Kasumi-1 (cell line): ENCODE measurements at regions not wholly inside any gene's neighbourhood (a gene's known extent, or its start where the extent isn't known, plus 50 kb on each side); places are given as distances from the start of the nearest gene placed in this dataset.
"Not testable (repeated sequence)": the region's sequence is repeated elsewhere in the genome, so short reads cannot be mapped to it uniquely, and the experiment has no call there.

Experiments
- DNase-seq, 2 experiments: peaks; one replicate each; lab custom pipeline; 2025; lab: John Stamatoyannopoulos, UW

DNA sequence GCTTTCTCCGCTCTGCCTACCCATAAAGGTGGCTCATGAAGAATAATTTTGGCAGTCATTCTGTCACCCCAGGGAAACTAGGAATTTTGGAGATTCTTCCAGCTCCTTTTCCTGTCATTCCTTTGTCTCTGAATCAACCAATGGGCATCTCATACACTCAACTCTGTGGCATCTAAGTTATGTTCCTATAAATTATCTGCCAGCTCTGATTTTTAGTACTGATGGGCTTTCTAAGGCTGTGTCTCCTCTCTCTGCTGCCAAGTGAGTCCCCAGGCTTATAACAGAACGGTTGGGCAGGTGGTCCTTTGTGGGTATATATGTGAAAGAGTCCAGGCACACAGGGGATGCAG lies 226.8 kb downstream of the NMUR2 start:
- DNase-seq: no peak

DNA sequence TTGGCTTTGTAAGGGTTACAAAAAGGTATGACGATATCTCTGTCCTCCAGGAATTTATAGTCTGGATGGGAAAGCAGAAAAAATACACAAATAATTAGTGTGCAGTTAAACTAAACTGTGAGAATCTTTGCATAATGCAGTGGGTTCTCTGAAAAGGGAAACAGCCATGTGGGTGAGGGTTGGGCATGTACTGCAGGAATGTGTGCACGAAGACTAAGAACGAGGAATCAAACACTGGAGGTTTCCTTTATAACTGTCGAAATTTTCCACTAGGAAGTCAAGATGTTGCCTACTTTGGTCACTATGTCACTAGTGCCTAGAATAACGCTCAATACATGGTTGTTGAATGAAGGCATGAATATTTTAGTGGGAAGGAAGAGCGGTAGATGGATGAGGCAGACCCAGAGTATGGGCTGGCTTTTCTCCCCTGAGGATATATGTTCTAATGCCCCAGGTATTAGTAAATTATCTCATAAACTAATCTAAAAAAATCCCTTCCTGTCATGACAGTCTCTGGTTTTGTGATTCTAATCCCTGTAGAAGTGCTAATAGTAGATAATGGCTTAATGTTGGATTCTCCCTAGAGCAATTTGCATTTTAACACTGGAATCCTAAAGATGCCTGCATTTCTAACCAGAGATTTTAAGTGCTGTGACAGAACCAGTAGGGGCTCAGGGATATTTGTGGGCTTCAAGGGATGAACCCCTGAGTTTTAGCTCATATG lies 227.3 kb downstream of the NMUR2 start:
- no peak for DNase-seq

DNA sequence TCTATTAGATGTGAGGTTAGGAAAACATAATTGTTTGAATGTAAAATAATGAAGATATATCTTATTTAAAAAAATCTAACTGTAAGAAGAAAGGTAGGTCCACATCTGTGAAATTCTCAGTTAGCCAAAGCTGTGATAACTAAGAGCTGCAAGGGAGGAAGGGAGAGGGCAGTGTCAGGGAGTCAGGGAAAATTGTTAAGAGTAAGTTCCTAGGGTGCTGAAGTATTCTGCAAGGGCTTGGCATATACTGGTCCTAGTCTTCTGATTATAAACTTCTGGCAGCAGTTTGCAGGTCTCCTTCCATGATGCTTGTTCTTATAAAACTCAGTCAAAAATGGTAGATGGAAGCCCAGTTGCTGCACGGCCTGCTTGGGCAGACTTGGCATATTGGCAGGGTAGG lies 233.2 kb downstream of the NMUR2 start:
- no peak for DNase-seq

DNA sequence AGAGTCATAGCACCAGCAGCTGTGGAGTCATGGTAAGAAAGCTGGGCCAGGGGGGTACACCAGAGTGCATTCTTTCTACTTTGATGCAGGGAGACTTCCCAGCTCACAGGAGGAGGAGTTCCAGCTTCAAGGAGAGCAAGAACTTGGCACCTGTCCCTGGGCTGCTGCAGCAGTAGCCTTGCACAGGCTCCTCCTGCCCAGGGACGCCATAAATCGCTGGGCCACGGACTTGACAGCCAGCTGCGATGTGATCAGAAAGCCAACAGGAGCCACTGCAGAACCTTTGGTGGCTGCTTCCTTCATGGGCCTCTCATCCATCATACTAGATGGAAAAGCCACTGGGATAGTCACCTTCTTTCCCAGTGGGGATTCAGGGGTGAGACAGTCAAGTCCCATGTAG lies 234.7 kb downstream of the NMUR2 start:
- DNase-seq: no peak

DNA sequence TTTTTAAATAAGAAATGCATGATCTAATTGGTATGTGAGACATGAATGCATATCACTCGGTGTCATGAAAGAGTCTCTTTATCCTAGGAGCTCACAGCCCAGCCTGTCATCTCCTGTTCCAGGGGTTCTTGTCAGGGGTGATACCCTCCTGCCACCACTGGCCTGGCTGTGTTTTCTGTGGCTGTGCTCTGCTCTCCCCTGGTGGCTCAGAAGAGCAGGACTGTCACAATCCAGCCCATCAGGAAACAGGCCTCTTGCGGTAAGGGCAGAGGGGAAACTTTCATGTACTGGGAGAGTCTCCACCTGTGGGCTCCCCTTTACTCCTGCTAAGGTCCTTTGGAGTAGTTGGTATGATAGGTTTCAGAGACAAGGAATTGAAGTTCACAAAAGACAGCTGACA lies 240.2 kb upstream of the GLRA1 start:
- DNase-seq: no peak

DNA sequence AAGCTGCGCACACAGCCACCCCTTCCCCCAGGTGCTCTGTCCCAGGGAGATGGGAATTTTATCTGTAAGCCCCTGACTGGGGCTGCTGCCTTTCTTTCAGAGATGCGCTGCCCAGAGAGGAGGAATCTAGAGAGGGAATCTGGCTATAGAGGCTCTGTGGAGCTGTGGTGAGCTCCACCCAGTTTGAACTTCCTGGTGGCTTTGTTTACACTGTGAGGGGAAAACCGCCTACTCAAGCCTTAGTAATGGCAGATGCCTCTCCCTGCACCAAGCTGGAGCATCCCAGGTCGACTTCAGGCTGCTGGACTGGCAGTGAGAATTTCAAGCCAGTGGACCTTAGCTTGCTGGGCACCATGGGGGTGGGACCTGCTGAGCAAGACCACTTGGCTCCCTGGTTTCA lies 235.2 kb upstream of the GLRA1 start:
- DNase-seq: not testable (repeated sequence)

DNA sequence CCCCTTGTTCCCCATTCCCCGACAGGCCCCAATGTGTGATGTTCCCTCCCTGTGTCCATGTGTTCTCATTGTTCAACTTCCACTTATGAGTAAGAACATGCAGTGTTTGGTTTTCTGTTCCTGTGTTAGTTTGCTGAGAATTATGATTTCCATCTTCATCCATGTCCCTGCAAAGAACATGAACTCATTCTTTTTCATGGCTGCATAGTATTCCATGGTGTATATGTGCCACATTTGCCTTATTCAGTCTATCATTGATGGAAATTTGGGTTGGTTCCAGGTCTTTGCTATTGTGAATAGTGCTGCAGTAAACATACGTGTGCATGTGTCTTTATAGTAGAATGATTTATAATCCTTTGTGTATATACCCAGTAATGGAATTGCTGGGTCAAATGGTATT lies 229.8 kb upstream of the GLRA1 start:
- DNase-seq: not testable (repeated sequence)

DNA sequence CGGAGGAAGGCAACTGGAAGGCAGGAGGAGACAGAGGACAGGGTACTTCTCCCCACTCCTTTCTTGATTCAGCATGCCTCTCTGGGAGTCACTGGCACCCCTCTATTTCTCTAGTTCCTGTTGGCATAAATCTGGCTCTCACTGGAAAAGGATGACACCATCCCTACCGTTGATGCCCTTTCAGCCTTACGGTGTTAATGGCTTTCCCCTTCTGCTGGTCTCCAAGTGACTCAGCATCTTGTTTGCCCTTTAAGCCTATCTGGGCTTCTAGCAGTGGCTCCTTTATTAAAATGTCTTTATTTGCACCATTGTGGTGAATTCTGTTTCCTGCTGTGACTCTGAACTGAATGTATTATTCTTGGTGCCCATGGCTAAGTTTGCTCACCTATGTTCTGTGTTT lies 227.3 kb upstream of the GLRA1 start:
- no peak for DNase-seq

DNA sequence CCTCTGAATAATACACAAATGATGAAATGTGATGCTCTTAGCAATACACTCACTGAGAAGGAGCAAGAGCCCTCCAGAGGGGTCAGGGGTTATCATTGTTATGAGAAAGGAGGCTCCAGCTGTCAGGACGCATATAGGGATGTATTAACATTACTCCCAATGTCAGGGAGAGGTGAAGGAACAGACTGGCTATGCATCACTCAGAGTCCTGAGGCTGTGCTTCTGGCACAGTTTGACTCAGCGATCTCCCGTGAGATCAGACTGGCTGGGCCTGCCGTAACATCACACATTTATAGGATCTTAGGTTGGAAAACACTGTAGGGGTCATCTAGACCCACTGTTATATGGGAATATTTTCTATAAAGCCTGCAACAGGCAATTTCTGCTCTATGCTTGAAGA lies 226.5 kb upstream of the GLRA1 start:
- no peak for DNase-seq

DNA sequence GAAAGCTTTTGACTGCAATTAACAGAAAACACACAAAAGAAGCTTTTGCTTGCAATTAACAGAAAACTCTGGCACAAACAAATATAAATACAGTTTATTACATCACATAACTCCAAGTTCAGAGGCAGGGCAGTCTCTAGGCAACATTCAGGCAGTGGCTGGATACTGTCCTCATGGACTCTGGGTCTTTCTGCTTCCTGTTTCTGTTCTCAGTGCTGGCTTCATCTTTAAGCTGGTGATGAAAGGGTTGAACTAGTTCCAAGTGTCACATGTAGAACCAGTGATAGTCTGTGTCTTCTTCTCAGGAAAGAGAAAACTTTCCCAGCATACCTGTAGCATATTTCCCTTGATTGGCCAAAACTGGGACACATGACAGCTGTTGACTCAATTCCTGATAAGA lies 222.6 kb upstream of the GLRA1 start:
- no peak for DNase-seq

DNA sequence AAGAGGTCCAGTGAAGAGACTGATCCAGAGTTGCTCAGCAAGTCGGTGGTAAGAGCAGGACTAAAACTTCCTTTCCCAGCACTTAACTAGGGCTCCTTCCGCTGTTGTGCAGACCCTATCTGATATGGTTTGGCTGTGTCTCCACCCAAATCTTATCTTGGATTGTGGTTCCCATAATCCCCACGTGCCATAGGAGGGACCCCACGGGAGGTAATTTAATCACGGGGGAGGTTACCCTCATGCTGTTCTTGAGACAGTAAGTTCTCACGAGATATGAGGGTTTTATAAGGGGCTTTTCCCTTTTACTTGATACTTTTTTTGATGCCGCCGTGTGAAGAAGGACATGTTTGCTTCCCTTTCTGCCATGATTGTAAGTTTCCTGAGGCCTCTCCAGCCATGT lies 221.9 kb upstream of the GLRA1 start:
- no peak for DNase-seq

DNA sequence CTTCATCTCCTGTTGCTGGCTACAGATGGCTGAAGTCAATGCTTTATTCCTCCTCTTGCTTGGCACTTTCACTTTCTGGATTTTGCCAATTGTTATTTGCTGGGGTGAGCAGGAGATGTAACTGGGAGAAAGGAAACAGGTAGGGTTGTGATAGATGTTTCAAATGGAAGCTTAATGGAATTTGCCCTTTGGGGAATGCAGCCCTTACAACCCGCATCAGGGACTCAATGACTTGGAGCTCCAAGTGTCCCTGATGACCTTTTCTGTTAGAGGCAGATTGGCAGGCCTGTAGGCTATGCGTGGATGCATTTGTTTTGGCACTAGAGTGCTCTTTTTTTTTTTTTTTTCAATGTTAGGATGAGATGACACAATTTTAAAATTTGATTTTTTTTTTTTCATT lies 219.9 kb upstream of the GLRA1 start:
- DNase-seq: no peak

DNA sequence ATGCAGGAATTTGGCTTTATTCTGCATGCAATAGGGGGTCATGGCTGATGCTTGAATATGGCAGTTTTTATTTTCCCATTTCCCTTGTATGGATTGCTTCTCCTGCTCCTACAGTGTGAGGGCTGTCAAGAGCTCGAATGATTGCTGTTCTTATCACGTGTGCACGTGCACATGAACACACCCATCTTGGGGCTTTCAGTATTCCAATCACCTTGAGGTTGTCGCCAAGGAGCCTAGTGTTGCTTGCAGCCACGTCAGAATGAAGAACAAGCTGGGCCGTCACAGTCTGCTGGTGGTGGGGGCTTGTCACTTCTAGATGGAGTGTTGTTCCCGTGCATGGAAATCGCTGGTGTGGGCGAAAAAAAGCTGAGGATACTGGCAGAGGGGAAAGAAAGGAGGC lies 219.4 kb upstream of the GLRA1 start:
- DNase-seq: no peak

DNA sequence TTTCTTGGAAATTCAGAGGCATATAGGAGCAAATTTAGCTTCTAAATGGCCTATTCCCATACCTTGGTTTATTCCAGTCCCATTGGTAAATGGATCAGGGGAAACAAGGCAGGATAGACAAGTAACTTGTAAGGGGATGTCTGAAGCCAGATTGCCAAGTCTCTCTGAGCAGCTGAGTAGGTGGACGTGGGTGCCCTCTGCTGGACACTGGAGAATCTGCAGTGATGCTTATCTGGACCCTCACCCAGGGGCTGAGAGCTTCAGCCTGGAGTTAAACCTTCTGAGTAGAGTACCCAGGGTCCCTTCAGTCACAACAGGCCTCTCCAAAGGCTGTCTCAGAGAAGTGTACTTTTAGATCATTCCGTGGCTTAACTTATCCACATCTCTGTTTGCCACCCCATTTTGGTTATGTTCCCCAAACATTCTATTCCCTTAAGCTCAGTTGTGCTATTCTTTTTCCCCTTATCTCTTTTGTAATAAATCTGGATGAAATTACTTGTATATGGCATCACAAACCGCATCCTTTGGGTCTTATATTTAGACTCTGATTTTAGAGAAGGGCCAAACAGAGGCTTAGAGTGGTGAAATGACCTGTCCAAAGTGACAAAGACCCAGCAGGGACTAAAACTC lies 218.3 kb upstream of the GLRA1 start:
- peak; percentile 53 to 64 for DNase-seq

DNA sequence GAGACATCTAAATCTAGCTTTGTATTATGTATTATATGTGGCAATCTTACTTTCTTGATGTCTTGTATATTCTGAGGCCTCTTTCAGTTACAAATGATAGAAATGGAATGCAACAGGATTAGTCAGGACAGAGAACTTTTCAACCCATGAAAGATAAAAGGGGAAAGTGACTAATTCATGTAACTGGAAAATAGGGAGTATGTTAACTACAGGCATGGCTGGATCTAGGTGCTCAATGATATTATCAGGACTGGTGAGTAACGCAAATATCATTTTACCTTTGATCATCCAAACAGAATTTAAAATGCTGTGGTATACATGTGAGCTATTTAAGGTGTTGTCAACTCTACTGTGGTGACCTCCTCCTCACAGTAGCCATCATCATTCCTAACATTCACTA lies 215.7 kb upstream of the GLRA1 start:
- DNase-seq: no peak

DNA sequence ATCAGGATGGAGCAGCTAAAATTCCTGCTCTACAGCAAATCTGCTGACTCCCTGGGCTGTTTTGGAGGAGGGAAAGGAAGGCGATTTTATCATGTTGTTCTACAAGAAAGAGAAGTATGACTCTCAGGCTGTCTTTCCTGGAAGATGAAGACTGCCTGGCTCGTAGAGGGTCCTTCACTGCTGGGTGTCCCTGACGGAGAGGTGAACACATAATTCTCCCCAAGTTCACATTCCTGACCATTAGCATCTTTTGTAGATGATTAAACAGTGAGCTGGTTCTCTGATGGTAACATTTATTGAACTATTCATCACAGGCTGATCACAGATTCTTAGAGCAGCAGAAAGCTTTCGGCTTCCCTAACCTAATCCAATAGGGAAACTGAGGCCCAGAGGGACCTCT lies 212.4 kb upstream of the GLRA1 start:
- DNase-seq: no peak

DNA sequence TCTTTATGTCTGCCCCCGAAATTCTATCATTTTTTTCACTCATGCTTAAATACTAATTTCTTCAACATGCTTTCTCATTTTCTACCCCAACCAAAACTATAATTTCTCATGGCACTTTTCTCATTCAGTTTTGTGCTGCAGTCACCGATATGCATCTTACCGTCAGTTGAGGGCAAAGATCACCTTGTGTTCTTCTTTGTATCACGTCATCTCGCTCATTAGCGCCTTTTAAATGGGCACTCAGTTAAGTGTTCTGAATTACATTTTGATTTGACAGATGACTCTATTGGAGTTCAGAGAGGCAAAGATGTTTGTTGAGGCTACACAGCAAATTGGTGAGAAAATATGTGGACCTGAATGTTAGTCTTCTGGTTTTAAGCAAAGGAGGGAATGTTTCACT lies 211.7 kb upstream of the GLRA1 start:
- no peak for DNase-seq

DNA sequence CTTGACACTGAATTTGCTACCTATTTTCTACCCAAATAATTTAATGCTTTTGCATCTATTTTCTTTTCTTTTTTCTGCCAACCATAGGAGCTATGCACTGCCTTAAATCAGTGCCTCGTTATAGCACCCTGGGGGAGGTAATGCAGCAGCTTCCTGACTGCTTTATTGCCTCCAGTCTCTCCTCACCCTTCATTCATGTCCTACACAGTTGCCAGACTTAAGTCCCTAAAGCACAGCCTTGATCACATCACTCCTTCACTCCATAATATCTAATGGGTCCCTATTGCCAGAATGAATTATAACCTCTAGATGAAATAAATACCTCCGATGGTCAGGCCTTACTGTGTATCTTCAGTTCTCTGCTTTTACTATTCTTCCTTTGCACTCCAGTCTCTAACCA lies 211.2 kb upstream of the GLRA1 start:
- DNase-seq: no peak

DNA sequence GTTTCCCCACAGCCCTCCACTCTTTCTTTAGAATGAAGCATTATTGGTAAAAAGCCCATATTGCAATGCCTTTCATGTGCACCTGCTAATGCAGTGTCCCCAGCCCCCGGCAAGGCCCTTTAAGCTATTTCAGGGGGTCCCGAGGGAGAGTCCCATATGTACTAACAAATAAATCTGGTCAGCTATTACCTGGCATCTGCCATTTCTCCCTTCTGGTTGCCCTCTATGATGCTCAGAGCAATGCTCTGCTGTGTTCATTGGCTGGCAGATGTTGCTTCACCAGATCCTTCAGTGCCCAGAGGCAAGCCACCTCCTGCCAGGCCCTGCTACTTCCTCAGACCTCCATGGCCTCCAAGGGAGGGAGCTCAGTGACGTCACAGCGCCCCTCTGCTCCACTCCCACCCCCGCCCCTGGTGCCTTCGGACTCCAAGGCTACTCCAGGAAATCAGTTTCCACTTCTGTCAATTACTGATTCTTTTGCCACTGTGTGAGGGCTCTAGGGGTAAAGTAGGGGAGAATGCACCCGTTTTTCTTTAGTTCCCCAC lies 201.1 kb upstream of the GLRA1 start:
- DNase-seq: no peak

DNA sequence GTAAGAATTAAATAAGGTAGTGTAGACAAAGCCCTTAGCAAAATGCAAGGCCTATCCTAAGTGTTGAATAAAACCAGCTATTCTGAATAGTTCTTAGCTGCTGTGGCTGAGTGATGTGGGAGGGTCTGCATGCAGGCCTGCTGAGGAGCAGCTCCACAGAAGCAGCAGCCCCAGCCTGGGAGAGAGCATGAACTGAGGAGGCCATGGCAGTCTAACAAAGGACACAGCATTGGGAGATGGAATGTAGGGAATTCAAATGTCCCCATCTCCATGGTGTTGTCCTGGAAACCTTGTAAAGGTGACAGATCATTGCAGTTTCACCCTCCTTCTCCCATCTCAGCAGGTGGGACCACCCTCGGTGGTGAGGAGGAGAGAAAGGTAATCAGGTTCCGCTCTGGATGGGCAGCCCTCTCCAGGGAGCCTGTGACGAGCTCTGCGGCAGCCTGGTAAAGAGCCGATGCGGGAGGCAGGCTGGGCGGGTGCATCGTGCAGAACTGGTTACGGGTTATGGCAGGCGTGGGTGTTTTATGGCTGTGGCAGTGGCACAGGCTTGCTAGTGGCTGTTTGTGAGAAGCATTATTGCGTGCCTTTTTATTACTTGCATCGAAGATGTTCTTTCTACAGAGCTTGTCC lies 199.9 kb upstream of the GLRA1 start:
- DNase-seq: no peak

DNA sequence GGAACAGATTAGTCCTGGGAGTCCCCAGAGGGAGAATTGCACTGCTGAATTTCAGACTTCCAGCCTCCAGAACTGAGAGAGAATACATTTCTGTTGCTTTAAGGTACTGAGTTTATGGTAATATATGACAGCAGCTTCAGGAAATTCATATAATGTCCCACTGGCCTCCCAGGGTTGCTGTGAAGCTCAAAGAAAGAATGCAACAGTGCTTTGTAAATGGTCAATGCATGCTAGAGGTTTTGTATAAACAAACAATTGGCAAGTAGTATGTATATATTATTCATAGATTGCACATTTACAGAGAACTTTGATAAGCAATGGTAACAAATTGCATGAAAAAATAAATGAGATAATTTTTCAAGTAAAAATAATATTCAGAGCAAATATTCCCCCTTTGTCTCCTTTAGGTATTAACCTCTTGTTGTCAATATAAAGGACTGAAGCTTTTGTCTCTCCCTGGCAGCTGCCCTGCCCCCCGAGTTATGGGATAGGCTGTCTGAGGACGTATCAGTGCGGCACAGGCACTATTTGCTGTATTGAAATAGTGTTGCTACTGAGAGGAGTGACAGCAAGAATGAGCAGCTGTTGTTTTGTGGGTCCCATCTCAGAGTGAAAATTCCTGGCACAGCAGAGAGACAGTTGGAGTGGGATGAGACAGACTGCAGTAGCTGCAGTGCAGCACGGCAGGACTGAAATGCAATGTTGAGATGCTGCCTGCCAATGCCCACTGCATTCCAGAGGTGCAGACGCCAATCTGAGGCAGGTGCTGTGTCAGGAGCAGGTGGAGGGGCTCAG lies 194.2 kb upstream of the GLRA1 start:
- no peak for DNase-seq

DNA sequence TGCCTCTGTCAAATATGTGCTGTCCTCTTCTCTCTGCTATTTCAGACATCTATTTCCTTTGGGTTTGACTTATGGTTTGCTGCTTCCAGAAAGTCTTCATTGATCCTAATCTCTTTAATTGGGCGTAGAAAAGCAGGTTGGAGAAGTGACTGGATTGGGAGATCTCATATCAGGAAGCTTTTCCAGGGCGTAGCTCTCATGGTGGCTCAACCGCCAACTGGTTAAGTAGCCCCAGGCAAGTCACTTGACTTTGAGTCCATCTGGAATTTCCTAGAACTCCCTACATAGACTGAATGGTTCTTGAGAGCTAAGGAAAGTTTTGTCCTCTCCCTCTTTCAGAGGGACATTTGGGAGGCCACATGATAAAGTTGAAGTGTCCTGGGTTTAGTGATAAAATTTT lies 192.3 kb upstream of the GLRA1 start:
- no peak for DNase-seq

DNA sequence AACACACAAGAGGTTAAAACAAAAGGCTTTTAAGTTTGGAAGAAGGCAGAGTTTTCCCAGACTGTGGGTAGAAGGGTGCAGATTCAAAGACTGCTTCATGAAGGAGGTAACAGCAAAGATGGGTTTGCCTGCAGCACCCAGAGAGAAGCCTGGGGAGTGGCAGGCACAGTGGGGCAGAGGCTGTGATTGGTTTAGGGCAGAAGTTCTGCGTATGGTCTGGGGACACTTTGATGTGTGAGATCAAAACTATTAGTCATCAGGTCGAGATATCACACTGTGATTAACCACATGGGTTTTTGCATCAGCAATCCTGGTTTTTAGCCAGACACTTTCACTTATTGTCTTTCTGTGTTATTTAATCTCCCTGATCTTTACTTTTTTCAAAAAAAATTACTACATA lies 188.8 kb upstream of the GLRA1 start:
- no peak for DNase-seq
